ENCODE measurements at regions not wholly inside any gene's neighbourhood (a gene's known extent, or its start where the extent isn't known, plus 50 kb on each side); places are given as distances from the start of the nearest gene placed in this dataset.

- no peak for TF ChIP-seq CTCF (IDR thresholded peaks at IDR 0.05)
- no peak for TF ChIP-seq EP300 (IDR thresholded peaks at IDR 0.05)
- TF ChIP-seq POLR2A (IDR thresholded peaks at IDR 0.05) = no peak
Measured at GRCh38 chr10:4262449-4262848, 477.4 kb upstream of the KLF6 start.
